Fibroblast of lung (primary cell): ENCODE measurements at regions not wholly inside any gene's neighbourhood (a gene's known extent, or its start where the extent isn't known, plus 50 kb on each side); places are given as distances from the start of the nearest gene placed in this dataset.

Experiments used
- DNase-seq, 2 donors: peaks; one replicate each; pipeline versions ENCODE4 v3.0.0 to v3.0.0-alpha.2; 2010; ENCODE audit warnings: low read depth in 2 of 2
- H2AFZ ChIP-seq: 2 replicates; pipeline ENCODE4 v1.5.1; 2012; ENCODE audit warnings: low read length, control low read depth, inconsistent platforms
- H3K27ac ChIP-seq: 2 replicates; pipeline ENCODE4 v1.5.1; 2011; ENCODE audit warnings: low read length, control low read depth; ENCODE audit not compliant: insufficient read depth
- H3K27me3 ChIP-seq: 2 replicates; pipeline ENCODE4 v1.5.1; 2011; ENCODE audit warnings: mild to moderate bottlenecking, low read length; ENCODE audit not compliant: control insufficient read depth, insufficient read depth
- H3K36me3 ChIP-seq: 2 replicates; pipeline ENCODE4 v1.5.1; 2011; ENCODE audit warnings: low read length; ENCODE audit not compliant: control insufficient read depth, insufficient read depth
- H3K4me1 ChIP-seq: 2 replicates; pipeline ENCODE4 v1.5.1; 2011; ENCODE audit warnings: low read length; ENCODE audit not compliant: control insufficient read depth, insufficient read depth; ENCODE audit errors: extremely low read depth
- H3K4me2 ChIP-seq: 2 replicates; pipeline ENCODE4 v1.5.1; 2011; ENCODE audit warnings: low read length, control low read depth; ENCODE audit not compliant: insufficient read depth; ENCODE audit errors: extremely low read depth
- H3K4me3 ChIP-seq, 4 experiments: fragments of 200-600 bp in 1 of 4; sonication (generic) in 1 of 4; replicated peaks in 1 of 4; 2 replicates each; pipeline ENCODE4 v1.5.1; 2011 to 2016; ENCODE audit warnings: low read length in 4 of 4, low read depth in 3 of 4, mild to moderate bottlenecking in 3 of 4, control low read depth in 2 of 4, inconsistent platforms in 1 of 4, mixed read lengths in 1 of 4; ENCODE audit not compliant: insufficient read depth in 1 of 4; ENCODE audit errors: control extremely low read depth in 1 of 4
- H3K79me2 ChIP-seq: 2 replicates; pipeline ENCODE4 v1.5.1; 2012; ENCODE audit warnings: mild to moderate bottlenecking, low read length, inconsistent platforms; ENCODE audit not compliant: control insufficient read depth, insufficient read depth
- H3K9ac ChIP-seq: 2 replicates; pipeline ENCODE4 v1.5.1; 2011; ENCODE audit warnings: mild to moderate bottlenecking, low read length, control low read depth; ENCODE audit not compliant: insufficient read depth
- H3K9me3 ChIP-seq: 2 replicates; pipeline ENCODE4 v1.5.1; 2012; ENCODE audit warnings: low read depth, low read length; ENCODE audit not compliant: control insufficient read depth, insufficient read depth
- H4K20me1 ChIP-seq: 2 replicates; pipeline ENCODE4 v1.5.1; 2011; ENCODE audit warnings: low read length; ENCODE audit not compliant: control insufficient read depth, insufficient read depth; ENCODE audit errors: extremely low read depth
- EZH2 ChIP-seq: IDR thresholded peaks from 2 replicates; pipeline ENCODE4 v1.5.1; 2012; ENCODE audit warnings: low read length, control low read depth, mild to moderate bottlenecking; ENCODE audit errors: missing control alignments
- TF ChIP-seq, protein P1 (sequence below), 2 donors: IDR thresholded peaks in 1 of 2; conservative IDR thresholded peaks in 1 of 2; 1 replicate in 1 of 2; 2 replicates in 1 of 2; pipeline ENCODE4 v1.5.1; 2011 to 2012; ENCODE audit warnings: low read length in 2 of 2, control low read depth in 1 of 2, inconsistent platforms in 1 of 2, low read depth in 1 of 2, mild to moderate bottlenecking in 1 of 2

DNA sequence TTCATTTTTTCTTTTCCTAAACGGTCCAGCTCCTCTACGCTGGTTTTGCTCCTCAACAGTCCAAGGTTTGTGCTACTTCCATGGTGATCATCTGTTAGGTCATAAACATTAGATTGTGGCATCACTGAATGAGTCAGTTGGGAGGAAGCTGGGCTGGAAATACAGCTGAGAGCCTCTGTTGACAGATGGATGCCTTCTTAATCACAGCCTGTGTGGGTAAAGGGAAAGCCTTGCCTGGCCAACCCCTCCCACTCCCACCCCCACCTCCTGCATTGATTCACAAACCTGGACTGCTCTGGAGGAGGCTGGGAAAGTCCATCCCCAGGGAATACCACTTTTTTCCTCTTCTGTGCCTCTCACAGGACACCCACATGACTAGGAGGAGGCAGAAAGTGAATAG lies 180.6 kb upstream of the CCN2 start:
- Histone ChIP-seq H3K27me3 (no peaks in the 10 kb centered on the region), H3K79me2 (no peaks in the 10 kb centered on the region), H3K4me1 (peaks cover 24% of the 10 kb centered on the region), H3K36me3 (no peaks in the 10 kb centered on the region), H3K27ac (peak overlapping the region; percentile 98), H3K9me3 (no peaks in the 10 kb centered on the region), H2AFZ (no peak overlapping the region), H3K9ac (peak overlapping the region; percentile 11), H3K4me3 (no peak overlapping the region), H4K20me1 (no peaks in the 10 kb centered on the region), H3K4me2 (peak overlapping the region; percentile 60)
- DNase-seq, result peak; percentile 99
- TF ChIP-seq, protein P1, sequence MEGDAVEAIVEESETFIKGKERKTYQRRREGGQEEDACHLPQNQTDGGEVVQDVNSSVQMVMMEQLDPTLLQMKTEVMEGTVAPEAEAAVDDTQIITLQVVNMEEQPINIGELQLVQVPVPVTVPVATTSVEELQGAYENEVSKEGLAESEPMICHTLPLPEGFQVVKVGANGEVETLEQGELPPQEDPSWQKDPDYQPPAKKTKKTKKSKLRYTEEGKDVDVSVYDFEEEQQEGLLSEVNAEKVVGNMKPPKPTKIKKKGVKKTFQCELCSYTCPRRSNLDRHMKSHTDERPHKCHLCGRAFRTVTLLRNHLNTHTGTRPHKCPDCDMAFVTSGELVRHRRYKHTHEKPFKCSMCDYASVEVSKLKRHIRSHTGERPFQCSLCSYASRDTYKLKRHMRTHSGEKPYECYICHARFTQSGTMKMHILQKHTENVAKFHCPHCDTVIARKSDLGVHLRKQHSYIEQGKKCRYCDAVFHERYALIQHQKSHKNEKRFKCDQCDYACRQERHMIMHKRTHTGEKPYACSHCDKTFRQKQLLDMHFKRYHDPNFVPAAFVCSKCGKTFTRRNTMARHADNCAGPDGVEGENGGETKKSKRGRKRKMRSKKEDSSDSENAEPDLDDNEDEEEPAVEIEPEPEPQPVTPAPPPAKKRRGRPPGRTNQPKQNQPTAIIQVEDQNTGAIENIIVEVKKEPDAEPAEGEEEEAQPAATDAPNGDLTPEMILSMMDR (conservative IDR thresholded peaks at IDR 0.05 in 1 of 2, IDR thresholded peaks at IDR 0.05 in 1 of 2; ENCODE audit: low read depth in 1 of 2, low read length in 2 of 2), result no peak
- no peak for TF ChIP-seq EZH2

DNA sequence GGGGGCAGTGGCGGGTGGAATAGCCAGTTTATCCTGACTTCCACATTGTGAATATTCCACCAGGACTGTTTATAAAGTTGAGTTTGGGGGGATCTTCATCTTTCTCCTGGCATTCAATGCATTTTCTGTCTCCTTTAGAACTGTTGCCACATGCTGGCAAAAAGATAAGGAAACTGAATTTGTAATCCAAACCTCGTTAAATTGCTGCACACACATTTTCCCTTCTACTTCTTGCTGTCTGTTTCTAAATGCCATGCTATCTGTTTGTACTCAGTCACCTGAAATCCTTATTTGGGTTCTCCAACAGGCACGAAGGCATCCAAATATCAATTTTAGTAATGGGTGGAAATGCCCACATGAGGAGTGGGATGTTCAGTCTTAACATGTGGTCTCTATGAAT lies 180.2 kb upstream of the CCN2 start:
- Histone ChIP-seq H2AFZ (no peak overlapping the region), H3K4me3 (no peak overlapping the region), H3K27me3 (no peaks in the 10 kb centered on the region)

DNA sequence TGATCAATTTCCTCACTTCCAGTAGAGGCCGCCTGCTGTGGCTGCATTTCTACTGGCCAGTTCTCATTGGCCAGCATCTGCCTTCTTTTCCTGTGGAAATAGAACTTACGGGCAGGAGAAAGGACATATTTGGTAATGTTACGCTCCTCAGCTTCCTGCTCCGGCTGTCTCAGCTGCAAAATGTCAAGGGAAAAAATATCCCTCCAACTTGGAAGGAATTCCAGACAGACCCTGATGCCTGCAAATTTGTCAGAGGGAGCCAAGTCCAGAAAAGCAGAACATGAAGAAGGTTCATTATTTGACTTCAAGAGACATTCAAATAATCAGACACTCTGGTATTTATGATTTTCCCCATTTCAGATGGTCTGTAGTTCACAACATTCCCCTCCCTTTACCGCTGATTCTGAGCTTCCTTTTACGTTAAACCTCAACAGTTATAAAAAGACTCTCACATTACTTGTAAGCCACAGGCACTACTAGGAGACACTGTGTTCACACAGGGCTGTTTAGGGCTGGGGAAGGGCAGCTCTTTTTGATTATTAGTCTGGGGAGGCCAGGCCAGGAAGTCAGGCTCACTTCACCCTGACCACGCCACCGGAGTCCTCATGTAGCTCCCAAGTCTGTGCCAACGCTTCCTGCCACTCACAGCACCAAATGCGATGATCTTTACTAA lies 179.6 kb upstream of the CCN2 start:
- peak; percentile 82 to 85 for DNase-seq
- Histone ChIP-seq H3K9ac (peak overlapping the region; percentile 11), H3K4me2 (peak overlapping the region; percentile 60), H4K20me1 (no peaks in the 10 kb centered on the region), H3K4me3 (no peak overlapping the region), H3K4me1 (peaks cover 24% of the 10 kb centered on the region), H3K79me2 (no peaks in the 10 kb centered on the region), H3K36me3 (no peaks in the 10 kb centered on the region), H3K27ac (peak overlapping the region; percentile 98), H2AFZ (peak overlapping the region; percentile 34), H3K27me3 (no peaks in the 10 kb centered on the region), H3K9me3 (no peaks in the 10 kb centered on the region)
- TF ChIP-seq, protein P1 (conservative IDR thresholded peaks at IDR 0.05 in 1 of 2, IDR thresholded peaks at IDR 0.05 in 1 of 2; ENCODE audit: low read depth in 1 of 2, low read length in 2 of 2), result no peak
- TF ChIP-seq EZH2, result no peak

More for the DNA sequence above, 180.2 kb upstream of the CCN2 start:
- Histone ChIP-seq H4K20me1 (no peaks in the 10 kb centered on the region), H3K4me1 (peaks cover 24% of the 10 kb centered on the region), H3K9me3 (no peaks in the 10 kb centered on the region), H3K79me2 (no peaks in the 10 kb centered on the region), H3K36me3 (no peaks in the 10 kb centered on the region), H3K27ac (peak overlapping the region; percentile 98), H3K4me2 (peak overlapping the region; percentile 60), H3K9ac (peak overlapping the region; percentile 11)
- no peak for TF ChIP-seq EZH2
- TF ChIP-seq, protein P1 (conservative IDR thresholded peaks at IDR 0.05 in 1 of 2, IDR thresholded peaks at IDR 0.05 in 1 of 2; ENCODE audit: low read depth in 1 of 2, low read length in 2 of 2), result no peak
- no peak for DNase-seq
